Endothelial cell of umbilical vein (primary cell): ENCODE measurements at regions not wholly inside any gene's neighbourhood (a gene's known extent, or its start where the extent isn't known, plus 50 kb on each side); places are given as distances from the start of the nearest gene placed in this dataset.

Experiments used
- BruUV-seq: library from RNA; stranded (reverse); fragments of 400-500 nt; replicated peaks from 2 replicates; lab custom pipeline; 2021; lab: Mats Ljungman, UMichigan
- CTCF ChIA-PET: fragments of 300-600, 350-600 bp; sonication (Branson Sonifier 250); formaldehyde crosslinking; loops from one replicate; lab custom pipeline; 2021; ENCODE audit warnings: antibody characterized with exemption, inconsistent platforms; lab: Charles Lee
- POLR2A ChIA-PET: fragments of 300-600, 350-600 bp; sonication (Branson Sonifier 250); formaldehyde crosslinking; loops from one replicate; lab custom pipeline; 2021; ENCODE audit warnings: antibody characterized with exemption, inconsistent platforms; lab: Charles Lee
- DNase-seq: peaks from one replicate; pipeline ENCODE4 v3.0.0-alpha.2; 2011; ENCODE audit warnings: low read depth, low spot score
- FAIRE-seq: peaks from 2 replicates; lab custom pipeline; 2011; peaks lifted over from hg19 to GRCh38; lab: Jason Lieb, UNC
- H2AFZ ChIP-seq: 2 replicates; pipeline ENCODE4 v1.6.0; 2012; ENCODE audit warnings: low read depth, low read length, control low read depth, inconsistent platforms
- H3K27ac ChIP-seq: 2 replicates; pipeline ENCODE4 v1.5.1; 2011; ENCODE audit warnings: low read depth, mild to moderate bottlenecking, control low read depth, low read length, moderate library complexity; ENCODE audit not compliant: insufficient read depth
- H3K27me3 ChIP-seq, 2 experiments: 2 replicates each; pipeline versions ENCODE4 v1.6.0 to v1.6.1; 2011; ENCODE audit warnings: low read length in 2 of 2, mixed read lengths in 1 of 2; ENCODE audit not compliant: control insufficient read depth in 2 of 2, insufficient read depth in 2 of 2
- H3K36me3 ChIP-seq, 2 experiments: 2 replicates in 1 of 2; 3 replicates in 1 of 2; pipeline ENCODE4 v1.5.1; 2011; ENCODE audit warnings: low read length in 2 of 2, mild to moderate bottlenecking in 1 of 2, moderate library complexity in 1 of 2; ENCODE audit not compliant: control insufficient read depth in 2 of 2, insufficient read depth in 2 of 2; ENCODE audit errors: extremely low read depth in 1 of 2
- H3K4me1 ChIP-seq: 3 replicates; pipeline ENCODE4 v1.5.1; 2011; ENCODE audit warnings: mild to moderate bottlenecking, low read length; ENCODE audit not compliant: control insufficient read depth, insufficient read depth; ENCODE audit errors: extremely low read depth
- H3K4me2 ChIP-seq: 2 replicates; pipeline ENCODE4 v1.6.1; 2011; ENCODE audit warnings: low read length, control low read depth, mixed read lengths; ENCODE audit not compliant: insufficient read depth
- H3K4me3 ChIP-seq, 3 experiments: fragments of 200-600 bp in 1 of 3; sonication (generic), shearing (Covaris generic) in 1 of 3; replicated peaks in 1 of 3; 2 replicates each; pipeline ENCODE4 v1.5.1; 2011 to 2016; ENCODE audit warnings: control low read depth in 3 of 3, low read length in 3 of 3, mild to moderate bottlenecking in 2 of 3, inconsistent platforms in 1 of 3, low read depth in 1 of 3, moderate library complexity in 1 of 3; ENCODE audit not compliant: insufficient read depth in 1 of 3
- H3K79me2 ChIP-seq: 2 replicates; pipeline ENCODE4 v1.6.0; 2012; ENCODE audit warnings: low read length, inconsistent platforms; ENCODE audit not compliant: control insufficient read depth, insufficient read depth
- H3K9ac ChIP-seq: replicated peaks from 2 replicates; pipeline ENCODE3; 2011; ENCODE audit warnings: low read length, control low read depth; ENCODE audit not compliant: insufficient read depth; ENCODE audit errors: extremely low read depth
- H3K9me1 ChIP-seq: replicated peaks from 3 replicates; pipeline ENCODE4 v1.6.0; 2011; ENCODE audit warnings: mild to moderate bottlenecking, low read length; ENCODE audit not compliant: control insufficient read depth, insufficient read depth; ENCODE audit errors: extremely low read depth
- H3K9me3 ChIP-seq: replicated peaks from 2 replicates; pipeline ENCODE4 v1.5.1; 2012; ENCODE audit warnings: low read length, inconsistent platforms; ENCODE audit not compliant: control insufficient read depth, insufficient read depth
- H4K20me1 ChIP-seq: replicated peaks from 2 replicates; pipeline ENCODE3; 2011; ENCODE audit warnings: mild to moderate bottlenecking, low read length; ENCODE audit not compliant: control insufficient read depth, insufficient read depth; ENCODE audit errors: extremely low read depth
- CTCF ChIP-seq, 2 donors: IDR thresholded peaks; 1 replicate in 1 of 2; 2 replicates in 1 of 2; pipeline ENCODE4 v1.5.1; 2011; ENCODE audit warnings: low read length in 2 of 2, mild to moderate bottlenecking in 2 of 2, moderate library complexity in 2 of 2, control low read depth in 1 of 2, inconsistent platforms in 1 of 2, low read depth in 1 of 2; ENCODE audit not compliant: insufficient read depth in 1 of 2; ENCODE audit errors: extremely low read depth in 1 of 2
- EZH2 ChIP-seq: IDR thresholded peaks from 2 replicates; pipeline ENCODE4 v1.6.1; 2012; ENCODE audit warnings: borderline replicate concordance, low read depth, mild to moderate bottlenecking, moderate library complexity, low read length, inconsistent platforms; ENCODE audit not compliant: severe bottlenecking
- FOS ChIP-seq: IDR thresholded peaks from 2 replicates; pipeline ENCODE4 v1.6.1; 2011; ENCODE audit warnings: mild to moderate bottlenecking, low read length, moderate library complexity, borderline replicate concordance; ENCODE audit not compliant: insufficient read depth
- GATA2 ChIP-seq: IDR thresholded peaks from 2 replicates; pipeline ENCODE4 v1.7.0; 2011; ENCODE audit warnings: low read depth, mild to moderate bottlenecking, moderate library complexity, mixed read lengths, low read length; ENCODE audit not compliant: insufficient read length, insufficient read depth
- JUN ChIP-seq: IDR thresholded peaks from 2 replicates; pipeline ENCODE4 v1.6.1; 2011; ENCODE audit warnings: borderline replicate concordance, low read depth; ENCODE audit not compliant: insufficient read length, insufficient read depth
- MYC ChIP-seq: IDR thresholded peaks from one replicate; pipeline ENCODE4 v1.6.1; 2011; ENCODE audit warnings: mild to moderate bottlenecking, low read depth, low read length
- POLR2A ChIP-seq: IDR thresholded peaks from 2 replicates; pipeline ENCODE4 v1.6.1; 2012; ENCODE audit warnings: low read depth, mild to moderate bottlenecking, control low read depth, low read length
- POLR2AphosphoS5 ChIP-seq: IDR thresholded peaks from 2 replicates; pipeline ENCODE4 v1.6.1; 2012; ENCODE audit warnings: low read depth, mild to moderate bottlenecking, control low read depth, low read length, moderate library complexity; ENCODE audit not compliant: insufficient read depth
- dilution Hi-C: fragments of 300-500 bp; cut with MboI; formaldehyde crosslinking; loops from one replicate; pipeline ENCODE4 v1.15.0; 2019; ENCODE audit warnings: low sequenced_read_pairs; ENCODE audit not compliant: extremely low pct_ligation_motif_present
- intact Hi-C: fragments of 100-400 bp; cut with micrococcal nuclease; formaldehyde crosslinking; loops from one replicate; pipeline ENCODE4 v1.10.0; 2022
- TF ChIP-seq, protein P1 (sequence below): IDR thresholded peaks from 2 replicates; pipeline ENCODE4 v1.6.1; 2011; ENCODE audit not compliant: insufficient read depth, insufficient read length

GRCh38 chr15:23846218-23846617 is 159.1 kb upstream of the NDN start:
- Histone ChIP-seq H3K36me3 (no peaks in the 10 kb centered on the region), H3K4me3 (no peak overlapping the region), H3K9ac (no peak overlapping the region), H3K9me1 (no peaks in the 10 kb centered on the region), H3K9me3 (peaks cover 2% of the 10 kb centered on the region), H3K27ac (no peak overlapping the region), H3K79me2 (no peaks in the 10 kb centered on the region), H2AFZ (no peak overlapping the region), H3K27me3 (no peaks in the 10 kb centered on the region), H4K20me1 (no peaks in the 10 kb centered on the region), H3K4me2 (no peak overlapping the region), H3K4me1 (no peaks in the 10 kb centered on the region)
- CTCF ChIA-PET: no interaction called here
- dilution Hi-C loops (no loop called here), intact Hi-C loops (no loop called here)
- DNase-seq (no peak), FAIRE-seq (no peak)
- TF ChIP-seq POLR2A: no peak
- no peak for TF ChIP-seq MYC
- no peak for TF ChIP-seq EZH2
- TF ChIP-seq GATA2: no peak
- TF ChIP-seq JUN: no peak
- no peak for TF ChIP-seq POLR2AphosphoS5
- TF ChIP-seq CTCF (IDR thresholded peaks at IDR 0.05; ENCODE audit: extremely low read depth in 1 of 2, insufficient read depth in 1 of 2, low read depth in 1 of 2, low read length in 2 of 2): no peak
- TF ChIP-seq FOS: no peak
- TF ChIP-seq, protein P1, sequence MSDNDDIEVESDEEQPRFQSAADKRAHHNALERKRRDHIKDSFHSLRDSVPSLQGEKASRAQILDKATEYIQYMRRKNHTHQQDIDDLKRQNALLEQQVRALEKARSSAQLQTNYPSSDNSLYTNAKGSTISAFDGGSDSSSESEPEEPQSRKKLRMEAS: no peak
- BruUV-seq: no TSS peak
- POLR2A ChIA-PET: no interaction called here
